ENCODE measurements at regions not wholly inside any gene's neighbourhood (a gene's known extent, or its start where the extent isn't known, plus 50 kb on each side); places are given as distances from the start of the nearest gene placed in this dataset.

- Histone ChIP-seq H3K23ac (ENCODE audit: insufficient read length) (no peak overlapping the region), H3K79me1 (ENCODE audit: low read depth, low read length) (no peaks in the 10 kb centered on the region), H3K56ac (replicated peaks; ENCODE audit: insufficient read length, low read depth, low read length) (no peak overlapping the region), H3K14ac (ENCODE audit: insufficient read length) (no peak overlapping the region), H3K36me3 (ENCODE audit: control insufficient read depth in 2 of 4, insufficient read depth in 4 of 4, low read length in 3 of 4) (no peaks in the 10 kb centered on the region), H4K20me1 (replicated peaks in 1 of 2; ENCODE audit: control insufficient read depth in 1 of 2, insufficient read depth in 2 of 2, low read length in 2 of 2) (no peaks in the 10 kb centered on the region), H3K23me2 (ENCODE audit: low read depth, low read length) (no peaks in the 10 kb centered on the region), H3K27me3 (replicated peaks in 1 of 4; ENCODE audit: control insufficient read depth in 3 of 4, extremely low read depth in 1 of 4, insufficient read depth in 3 of 4, low read length in 3 of 4) (no peaks in the 10 kb centered on the region), H2BK20ac (ENCODE audit: low read length) (no peak overlapping the region), H2BK5ac (ENCODE audit: low read depth, low read length) (no peak overlapping the region), H2BK12ac (ENCODE audit: low read depth, low read length) (no peak overlapping the region), H4K5ac (ENCODE audit: insufficient read length, low read depth, low read length) (no peak overlapping the region), H2BK15ac (ENCODE audit: low read length) (no peak overlapping the region), H3K4me2 (ENCODE audit: insufficient read depth in 1 of 2, low read depth in 2 of 2, low read length in 2 of 2) (no peak overlapping the region), H3K4me3 (ENCODE audit: extremely low read depth in 1 of 4, insufficient read depth in 2 of 4, low read depth in 3 of 4, low read length in 4 of 4) (no peak overlapping the region), H2AFZ (ENCODE audit: low read length) (no peak overlapping the region), H3K4me1 (replicated peaks in 1 of 4; ENCODE audit: control insufficient read depth in 3 of 4, insufficient read depth in 4 of 4, low read length in 3 of 4) (no peaks in the 10 kb centered on the region), H3K4ac (replicated peaks; ENCODE audit: insufficient read length, low read depth, low read length) (no peak overlapping the region), H3K27ac (ENCODE audit: low read depth, low read length) (no peak overlapping the region), H4K91ac (replicated peaks; ENCODE audit: insufficient read length, low read length) (no peak overlapping the region), H2AK5ac (ENCODE audit: low read depth, low read length) (no peak overlapping the region), H3K79me2 (ENCODE audit: control insufficient read depth in 1 of 2, insufficient read depth in 2 of 2, low read length in 2 of 2) (no peaks in the 10 kb centered on the region), H3K9me3 (ENCODE audit: insufficient read depth in 2 of 2, low read depth in 1 of 2, low read length in 1 of 2) (no peaks in the 10 kb centered on the region), H4K8ac (ENCODE audit: extremely low read depth, insufficient read depth, low read length) (no peak overlapping the region), H3K18ac (ENCODE audit: extremely low read depth, low read length) (no peak overlapping the region), H2BK120ac (replicated peaks; ENCODE audit: low read depth, low read length) (no peak overlapping the region), H3K9ac (replicated peaks in 1 of 4; ENCODE audit: extremely low read depth in 1 of 4, low read depth in 3 of 4, low read length in 3 of 4) (no peak overlapping the region)
- ChIA-PET POLR2A (ENCODE audit: partially characterized antibody) (interaction anchor here (0.7 kb wide), 1 partner anchor 25 kb away, joined by 3 read pairs; no protein-coding TSS in a partner anchor), CTCF (ENCODE audit: partially characterized antibody) (no interaction called here)
- 89% methylated on average over 3 of the region's 3 CpGs; no CpG with 5 or more reads in 1 of the 2 experiments for WGBS, 2 experiments (ENCODE audit: extremely low coverage in 1 of 2, insufficient coverage in 1 of 2, insufficient read length in 1 of 2, insufficient replicate concordance in 2 of 2, low coverage in 1 of 2, low lambda C conversion rate in 2 of 2, missing lambda C conversion rate in 1 of 2)
- no peak for TF ChIP-seq GABPA (IDR thresholded peaks at IDR 0.05; ENCODE audit: borderline replicate concordance, insufficient read depth, low read length)
- TF ChIP-seq SIX5 (IDR thresholded peaks at IDR 0.05; ENCODE audit: low read depth, low read length) = no peak
- no peak for TF ChIP-seq TEAD4 (IDR thresholded peaks at IDR 0.05; ENCODE audit: low read depth, low read length)
- no peak for TF ChIP-seq RNF2 (IDR thresholded peaks at IDR 0.05; ENCODE audit: borderline replicate concordance, low read depth, low read length, missing control alignments, poor library complexity, severe bottlenecking)
- no peak for TF ChIP-seq KDM1A (IDR thresholded peaks at IDR 0.05; ENCODE audit: borderline replicate concordance, low read length)
- TF ChIP-seq E2F6 (IDR thresholded peaks at IDR 0.05) = no peak
- no peak for TF ChIP-seq ZNF274 (IDR thresholded peaks at IDR 0.05; ENCODE audit: borderline replicate concordance, extremely low read depth, low read length)
- no peak for TF ChIP-seq HDAC6 (IDR thresholded peaks at IDR 0.05; ENCODE audit: low read depth, low read length)
- no peak for TF ChIP-seq SUZ12 (IDR thresholded peaks at IDR 0.05; ENCODE audit: low read length)
- no peak for TF ChIP-seq YY1 (IDR thresholded peaks at IDR 0.05; ENCODE audit: low read depth, low read length)
- FAIRE-seq (no peak), DNase-seq (ENCODE audit: low read depth in 1 of 2, low spot score in 2 of 2) (no peak)
These were observed 710.6 kb upstream of the HS3ST1 start for GRCh38 chr4:12139296-12139695.
